Activated CD8-positive, alpha-beta memory T cell treated with anti-CD3 and anti-CD28 coated beads, Interleukin-2, amount 50 U/mL, for 24 hours (primary cell): ENCODE measurements at regions not wholly inside any gene's neighbourhood (a gene's known extent, or its start where the extent isn't known, plus 50 kb on each side); places are given as distances from the start of the nearest gene placed in this dataset.
"Not testable (repeated sequence)": the region's sequence is repeated elsewhere in the genome, so short reads cannot be mapped to it uniquely, and the experiment has no call there.

Experiments used
- DNase-seq: peaks from one replicate; pipeline ENCODE4 v3.0.0-alpha.2; 2020; ENCODE audit errors: extremely low read depth

DNA sequence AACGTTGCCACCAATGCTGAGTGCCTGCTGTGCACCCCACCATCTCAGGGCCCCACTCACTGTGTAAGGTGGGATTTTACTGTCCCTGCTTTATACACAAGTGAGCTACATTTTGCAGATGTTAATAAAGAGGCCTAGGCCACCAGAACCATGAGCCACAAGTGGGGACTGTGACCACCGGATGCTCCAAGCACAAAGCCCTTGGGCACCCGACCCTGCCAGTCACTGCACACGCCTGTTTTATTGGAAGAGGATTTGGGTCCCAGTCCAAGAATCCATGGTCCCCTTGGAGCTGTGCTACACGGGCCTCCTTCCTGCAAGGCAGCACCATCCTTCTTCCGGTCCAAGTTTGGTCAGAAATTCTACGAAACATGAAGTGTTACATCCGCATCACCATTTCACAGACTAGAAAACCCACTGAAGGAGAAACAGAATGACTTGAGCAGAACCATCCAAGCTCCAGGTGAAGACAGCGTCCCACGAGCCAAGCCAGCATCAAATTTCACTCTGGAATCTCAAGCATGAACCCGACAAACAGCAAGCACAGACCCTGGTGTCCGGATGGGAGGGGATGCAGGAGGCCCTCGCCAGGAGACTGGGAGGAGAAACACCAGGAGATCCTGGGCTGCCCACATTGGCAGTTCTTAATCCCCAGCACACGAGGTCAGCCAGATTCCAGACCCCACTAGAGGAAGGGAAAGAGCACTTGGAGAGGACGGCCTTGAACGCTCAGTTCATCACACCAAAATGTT lies 226.9 kb downstream of the DLL1 start:
- DNase-seq = no peak

DNA sequence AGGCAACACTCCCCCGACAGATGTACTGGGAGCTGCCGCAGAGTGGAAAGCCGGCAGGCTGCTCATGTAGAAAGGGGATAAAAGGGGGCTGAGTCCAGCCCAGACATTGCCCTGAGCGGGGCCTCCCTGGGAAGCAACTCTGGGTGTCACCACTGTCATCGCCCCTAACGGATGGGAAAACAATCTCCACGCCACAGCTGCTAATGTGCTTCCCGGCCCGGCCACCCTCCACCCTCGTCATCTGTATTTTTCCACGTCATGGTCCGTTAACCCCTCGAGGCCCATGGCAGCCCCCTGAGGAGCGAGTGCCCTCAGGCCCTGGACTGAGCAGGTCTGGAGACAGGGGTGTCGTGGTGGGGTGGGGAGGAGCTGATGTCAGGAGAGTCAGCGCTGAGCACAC lies 227.4 kb downstream of the DLL1 start:
- DNase-seq = no peak

DNA sequence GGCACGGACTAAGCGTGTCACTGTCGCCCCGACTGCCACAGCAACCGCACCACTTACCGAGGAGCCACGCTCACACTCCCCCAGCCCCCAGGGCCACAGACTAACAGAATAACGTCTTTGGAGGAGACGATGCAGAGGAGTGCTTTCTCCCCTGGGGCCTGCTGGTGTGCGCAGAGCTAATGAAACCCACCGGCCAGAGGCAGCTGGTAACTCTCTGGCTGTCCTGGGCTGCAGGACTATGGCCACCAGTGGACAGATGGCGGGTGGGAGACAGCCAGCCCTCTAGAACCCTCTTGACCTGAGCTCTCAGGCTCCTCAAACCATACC lies 228.0 kb downstream of the DLL1 start:
- DNase-seq = no peak

DNA sequence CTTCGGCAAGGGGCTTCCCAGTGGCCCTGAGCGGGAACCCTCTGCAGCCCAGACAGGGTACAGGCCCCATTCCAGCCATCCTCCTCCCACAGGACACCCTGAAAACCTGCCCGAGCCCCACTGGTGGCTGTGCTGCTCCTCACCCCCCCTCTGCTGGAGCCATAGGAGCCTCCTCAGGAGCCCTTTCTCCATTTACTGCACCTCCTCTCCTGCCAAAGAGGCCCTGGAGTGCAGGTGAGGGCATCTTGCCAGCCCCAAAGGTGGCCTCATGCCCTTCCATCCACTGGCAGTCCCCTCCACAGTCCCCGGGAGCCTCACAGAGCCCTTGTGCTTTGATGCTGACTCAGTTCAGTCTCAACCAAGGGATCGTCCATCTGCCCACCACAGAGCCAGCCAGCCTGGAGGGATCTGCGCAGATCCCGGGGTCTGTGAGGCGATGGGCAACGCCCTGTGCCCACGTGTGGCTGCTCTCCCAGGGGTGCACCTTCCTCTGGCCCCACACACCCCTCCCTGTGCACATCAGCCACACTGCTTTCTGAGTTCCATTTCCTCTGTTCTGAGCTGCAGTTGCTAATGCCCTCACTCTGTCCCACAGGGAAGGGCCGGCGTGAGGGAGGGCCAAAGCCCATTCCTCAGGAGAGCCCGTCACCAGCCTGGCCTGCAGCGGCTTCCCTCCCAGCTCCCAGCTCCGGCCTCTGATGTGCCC lies 228.5 kb downstream of the DLL1 start:
- DNase-seq = no peak

GRCh38 chr6:170058878-170059485 lies 231.9 kb downstream of the DLL1 start:
- DNase-seq = no peak

DNA sequence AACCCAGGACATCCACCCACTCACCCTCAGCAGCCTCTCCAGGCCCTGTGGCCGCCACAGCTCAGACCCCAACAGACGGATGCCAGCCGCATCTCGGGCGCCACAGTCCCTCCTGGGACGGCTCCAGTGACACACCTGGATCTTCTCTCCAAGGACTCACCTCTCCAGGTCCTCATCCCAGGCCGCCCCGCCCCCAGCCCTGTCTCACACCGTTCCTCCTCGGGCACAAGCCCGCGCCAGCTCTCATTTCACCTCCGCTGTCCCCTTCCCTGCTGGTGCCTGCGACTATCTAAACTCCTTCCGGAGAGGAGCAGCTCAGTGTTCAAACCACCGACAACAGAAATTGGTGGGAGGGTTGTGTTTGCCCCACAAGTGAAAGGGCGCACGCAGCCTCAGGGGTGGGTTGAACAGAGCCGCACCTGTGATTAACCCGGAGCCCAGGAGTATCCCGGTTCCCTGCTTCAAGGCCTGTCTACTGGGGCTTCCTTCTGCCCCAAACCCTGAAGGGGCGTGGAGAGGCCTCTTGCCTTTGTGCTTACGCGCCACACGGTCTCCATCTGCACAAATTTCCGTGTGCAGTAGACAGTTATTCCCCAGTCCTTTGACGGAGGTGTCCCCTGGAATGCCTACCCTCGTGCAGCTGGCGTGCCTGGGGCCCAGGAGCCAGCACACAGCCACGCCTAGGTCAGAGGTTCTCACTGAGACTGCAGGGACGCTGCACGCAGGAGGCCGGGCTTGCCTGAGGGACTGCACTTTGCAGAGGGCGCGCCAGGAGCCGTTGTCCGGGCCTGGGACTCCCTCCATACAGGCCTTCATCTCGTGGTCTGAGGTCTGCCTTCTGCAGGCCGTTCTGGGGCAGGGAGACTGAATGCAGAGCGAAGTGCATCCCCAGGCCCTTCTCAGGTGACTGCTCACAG lies 232.7 kb downstream of the DLL1 start:
- no peak for DNase-seq

DNA sequence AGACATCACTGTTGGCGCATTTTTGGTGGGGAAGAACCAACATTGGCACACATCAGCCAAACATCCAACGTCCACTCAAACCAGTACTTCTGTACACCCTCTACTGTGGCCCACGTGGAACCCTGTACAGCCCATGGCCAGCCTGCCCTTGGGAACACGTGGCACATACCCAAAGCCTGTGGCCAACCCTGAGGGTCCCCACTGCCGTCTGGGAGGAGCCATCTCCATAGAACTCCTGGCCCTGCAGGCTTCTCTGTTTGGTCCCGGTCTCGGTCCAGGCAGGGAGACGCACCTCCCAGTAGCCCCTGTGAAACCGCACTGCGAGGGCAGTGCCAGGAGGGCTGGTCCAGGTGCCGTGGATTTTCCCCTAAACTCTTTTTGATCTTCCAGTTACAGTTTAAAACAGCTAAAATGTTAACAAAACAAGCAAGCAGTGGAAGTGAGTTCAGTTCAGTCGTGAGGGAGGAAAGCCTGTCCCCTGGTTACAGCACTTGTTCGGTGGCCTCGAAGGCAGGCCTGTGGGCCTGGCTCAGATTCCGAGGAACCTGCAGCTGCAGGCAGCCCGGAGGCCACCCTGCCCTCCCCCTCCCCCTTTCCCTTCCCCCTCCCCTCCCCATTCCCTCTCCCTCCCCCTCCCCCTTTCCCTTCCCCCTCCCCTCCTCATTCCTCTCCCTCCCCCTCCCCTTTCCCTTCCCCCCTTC lies 233.7 kb downstream of the DLL1 start:
- DNase-seq = no peak

- no peak for DNase-seq
Measured at GRCh38 chr6:170056278-170056711, 234.6 kb downstream of the DLL1 start.

DNA sequence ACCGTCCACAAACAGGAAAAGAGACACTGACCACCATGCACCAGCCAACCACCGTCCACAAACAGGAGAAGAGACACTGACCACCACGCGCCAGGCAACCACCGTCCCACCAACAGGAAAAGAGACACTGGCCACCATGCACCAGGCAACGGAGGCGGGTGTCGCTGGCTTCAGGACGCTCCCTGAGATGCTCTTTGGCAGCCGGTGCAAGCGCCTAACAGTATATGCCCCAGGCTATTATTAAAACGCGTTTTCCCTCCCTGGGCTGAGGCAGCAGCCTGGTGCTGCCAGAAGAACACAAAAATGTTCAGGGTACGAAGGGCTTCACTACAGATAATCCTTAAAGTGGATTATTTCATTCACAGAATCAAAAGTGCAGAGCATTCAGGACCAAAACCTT lies 235.1 kb downstream of the DLL1 start:
- DNase-seq = not testable (repeated sequence)

GRCh38 chr6:170053966-170054661 lies 236.8 kb downstream of the DLL1 start:
- DNase-seq = no peak

DNA sequence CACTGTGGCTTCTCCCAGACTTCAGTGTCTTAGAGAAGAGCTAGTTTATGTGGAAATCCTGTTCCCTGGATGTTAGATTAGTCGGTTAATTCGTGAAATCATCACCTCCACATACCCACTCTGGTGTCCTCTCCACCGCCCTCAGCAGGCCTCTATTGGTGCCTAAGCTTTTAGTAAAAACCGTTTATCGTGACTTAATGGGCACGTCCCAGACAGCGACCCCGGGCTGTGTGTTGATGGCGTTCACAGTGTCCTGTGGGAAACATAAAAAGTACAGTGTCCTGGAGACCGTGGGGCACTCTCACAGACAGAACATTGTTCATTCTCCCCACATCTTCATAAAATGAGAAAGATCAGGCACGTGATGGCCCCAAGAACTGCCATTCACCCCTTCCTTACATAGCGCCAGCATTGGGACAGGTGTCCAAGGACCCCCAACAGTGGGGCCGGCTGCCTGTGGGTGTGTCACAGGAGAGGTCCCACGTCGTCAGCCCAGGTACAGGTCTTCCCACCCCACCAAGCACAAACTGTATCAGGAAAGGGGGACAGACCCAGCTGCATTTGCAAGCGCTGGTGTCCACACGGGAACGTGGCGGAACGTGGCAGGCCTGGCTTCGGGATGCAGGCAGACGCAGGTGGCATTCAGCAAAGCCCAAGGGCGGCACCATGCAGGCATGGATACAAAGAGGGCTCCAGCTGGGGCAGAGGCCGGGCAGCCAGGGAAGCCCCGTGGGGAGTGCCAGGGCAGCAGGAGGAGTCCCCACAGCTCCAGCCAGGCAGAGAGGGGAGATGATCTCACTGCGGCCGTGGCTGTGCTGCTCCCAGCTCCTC lies 237.7 kb downstream of the DLL1 start:
- DNase-seq = no peak

DNA sequence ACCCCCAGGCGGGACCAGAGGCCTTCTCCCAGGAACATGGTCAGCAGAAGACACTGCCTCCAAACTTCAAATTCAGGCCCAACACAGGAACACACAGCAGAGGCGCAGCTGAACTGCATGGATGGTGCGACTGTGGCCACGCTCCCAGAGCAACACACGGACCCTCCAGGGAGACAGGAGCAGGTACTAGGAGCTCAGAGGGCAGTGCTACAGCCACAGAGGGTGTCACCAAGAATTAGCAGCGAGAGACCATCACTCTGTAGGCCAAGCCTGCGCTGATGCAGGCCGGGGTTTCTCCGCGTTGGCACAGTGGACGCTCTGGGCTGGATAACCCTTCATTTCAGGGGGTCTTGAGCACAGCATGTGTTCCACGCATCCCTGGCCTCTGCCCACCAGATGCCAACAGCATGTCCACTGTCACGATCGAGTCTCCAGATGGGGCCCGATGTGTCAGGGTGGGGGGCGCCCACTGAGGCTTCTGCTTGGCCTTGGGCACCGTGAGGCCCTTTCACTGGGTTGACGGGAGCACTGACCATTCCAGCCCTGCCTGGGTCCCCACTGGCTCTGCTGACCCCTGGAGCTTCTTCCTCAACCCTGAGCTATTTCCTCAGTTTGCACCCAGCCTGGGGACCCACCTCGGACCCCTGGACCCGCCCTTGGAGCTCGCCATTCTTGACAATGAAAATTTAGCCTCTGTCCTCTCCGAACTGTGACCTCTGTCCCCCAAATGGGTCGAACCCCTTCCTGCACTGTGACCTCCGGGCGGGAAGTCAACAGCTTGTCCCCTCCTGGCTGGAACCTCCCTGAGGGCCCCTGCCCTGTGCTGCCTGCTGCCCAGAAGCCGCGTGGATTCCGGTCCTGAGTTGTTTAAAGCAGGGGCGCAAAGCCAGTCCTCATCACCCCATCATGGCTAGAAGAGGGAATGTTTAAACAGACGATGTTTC lies 239.4 kb downstream of the DLL1 start:
- DNase-seq = no peak

DNA sequence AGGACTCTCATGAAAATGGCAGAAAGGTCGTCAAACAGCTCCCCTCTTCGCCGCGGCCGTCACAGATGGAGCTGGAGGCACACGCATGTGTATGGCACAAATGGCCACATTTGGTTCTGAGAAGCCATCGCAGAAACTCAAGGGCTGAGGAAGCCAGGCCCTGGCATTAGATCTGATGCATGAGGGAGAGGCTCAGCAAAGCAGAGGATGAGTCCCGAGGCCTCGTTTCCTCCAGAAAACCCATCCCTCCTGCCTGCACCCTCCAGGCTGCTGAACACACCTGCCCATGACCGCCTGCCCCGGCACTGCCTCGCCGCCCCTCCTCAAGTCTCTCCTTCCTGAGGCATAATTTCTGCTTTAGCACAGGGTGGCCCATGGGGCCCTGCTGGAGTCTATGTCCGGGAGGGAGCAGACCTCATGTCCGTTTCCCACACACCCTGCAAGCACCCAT lies 240.3 kb downstream of the DLL1 start:
- DNase-seq = no peak

DNA sequence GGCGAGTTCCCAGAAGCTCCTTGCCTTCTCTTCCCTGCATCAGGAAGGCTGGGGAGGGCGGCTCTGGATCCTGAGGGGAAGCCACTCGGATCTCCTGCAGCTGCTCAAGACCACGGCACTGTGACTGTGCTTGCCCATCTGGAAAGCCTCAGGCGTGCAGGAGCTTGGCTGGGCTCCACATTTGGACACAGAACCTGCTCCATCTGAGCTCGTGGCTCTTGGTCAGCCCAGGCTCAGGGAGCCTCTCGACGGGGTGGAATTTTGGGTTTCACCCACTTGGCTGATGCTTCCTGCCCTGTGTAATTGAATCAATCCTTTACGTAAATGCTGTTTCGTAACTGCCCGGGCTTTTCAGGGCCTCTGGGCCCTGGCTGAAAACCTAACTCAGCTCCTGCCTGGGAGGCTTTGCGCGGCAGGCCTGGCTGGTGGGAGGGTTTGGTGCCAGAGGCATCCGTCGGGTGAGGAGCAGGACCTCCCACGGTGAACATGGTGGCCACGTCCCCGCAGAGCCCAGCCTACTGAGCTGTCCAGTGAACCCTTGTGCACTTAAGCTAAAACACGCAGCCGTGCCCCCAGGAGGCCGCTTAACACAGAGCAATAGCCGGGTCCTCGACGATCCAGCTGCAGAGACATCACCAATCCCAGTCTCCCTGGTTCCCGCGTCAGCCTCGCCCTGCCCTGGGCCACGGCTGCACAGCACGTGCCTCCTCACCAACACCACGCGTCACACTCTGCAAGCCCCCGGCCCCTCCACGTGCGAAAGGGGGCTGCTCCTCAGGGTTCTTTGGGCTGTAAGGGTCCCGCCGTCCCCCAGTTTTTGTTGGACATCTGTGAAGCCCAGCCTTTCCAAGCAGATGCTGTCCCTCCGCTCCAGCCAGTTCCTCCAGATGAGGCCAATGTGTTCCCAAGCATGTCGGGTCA lies 241.0 kb downstream of the DLL1 start:
- no peak for DNase-seq

DNA sequence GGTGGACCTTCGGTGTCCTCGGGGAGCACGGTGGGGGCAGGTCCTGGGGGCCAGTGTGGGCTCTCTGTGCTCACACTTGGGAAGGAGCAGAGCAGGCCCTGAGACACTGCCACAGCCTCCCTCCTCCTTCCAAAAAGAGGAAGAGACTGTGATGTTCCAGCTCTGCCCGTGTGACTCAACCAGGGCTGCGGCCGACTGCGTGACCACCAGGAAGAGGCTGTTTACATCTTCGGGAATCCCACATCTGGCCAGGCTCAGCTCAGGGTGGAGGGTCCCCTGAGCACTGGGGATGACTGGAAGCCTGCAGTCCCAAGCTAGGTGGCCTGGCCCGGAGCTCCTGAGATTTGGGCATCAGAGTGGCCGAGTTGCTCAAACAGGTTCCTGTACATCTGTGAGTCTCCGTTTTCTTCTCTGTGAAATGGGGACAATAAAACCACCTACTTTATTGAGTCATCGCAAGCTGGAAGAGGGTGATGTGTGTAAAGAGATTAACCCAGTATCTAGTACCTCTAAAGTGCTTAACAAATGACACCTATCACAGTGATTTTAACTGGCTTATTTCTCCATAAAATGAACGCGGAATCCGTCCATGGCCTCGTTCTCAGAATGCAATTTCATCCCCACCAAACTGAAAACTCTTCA lies 242.1 kb downstream of the DLL1 start:
- DNase-seq = no peak

- no peak for DNase-seq
Measured at GRCh38 chr6:170047823-170048222, 243.1 kb downstream of the DLL1 start.
